ENCODE measurements at regions not wholly inside any gene's neighbourhood (a gene's known extent, or its start where the extent isn't known, plus 50 kb on each side); places are given as distances from the start of the nearest gene placed in this dataset.
"Not testable (repeated sequence)": the region's sequence is repeated elsewhere in the genome, so short reads cannot be mapped to it uniquely, and the experiment has no call there.

GRCh38 chr14:66225337-66225736 is 260.8 kb upstream of the CCDC196 start:
- DNase-seq (ENCODE audit: extremely low spot score, insufficient read length, low read depth): no peak
- FAIRE-seq: no peak

- DNase-seq (ENCODE audit: extremely low spot score, insufficient read length, low read depth) (no peak), FAIRE-seq (no peak)
Observed at GRCh38 chr14:66228267-66228970, 257.8 kb upstream of the CCDC196 start.

GRCh38 chr14:66231820-66232219 is 254.4 kb upstream of the CCDC196 start:
- no peak for DNase-seq (ENCODE audit: extremely low spot score, insufficient read length, low read depth)
- no peak for FAIRE-seq

GRCh38 chr14:66233591-66233990 is 252.6 kb upstream of the CCDC196 start:
- DNase-seq (ENCODE audit: extremely low spot score, insufficient read length, low read depth) (no peak), FAIRE-seq (no peak)

DNA sequence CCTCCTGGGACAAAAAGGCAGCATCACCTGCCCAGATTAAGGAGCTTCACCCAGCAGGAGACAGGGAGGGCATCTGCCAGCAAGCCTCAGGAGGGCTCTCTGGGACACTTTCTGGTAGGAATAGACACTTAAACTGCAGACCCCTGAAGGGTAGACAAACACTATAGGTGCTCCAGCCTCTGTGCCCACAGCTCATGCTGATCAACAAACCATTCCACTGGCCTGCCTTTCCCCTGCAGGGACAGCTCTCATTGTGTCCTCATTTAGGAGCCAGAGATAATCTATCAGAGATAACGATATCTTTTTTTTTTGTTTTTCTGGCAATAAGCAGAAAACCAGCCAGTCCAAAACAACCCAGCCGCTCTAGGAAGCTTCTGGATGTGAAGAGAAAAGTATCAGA is 251.8 kb upstream of the CCDC196 start:
- DNase-seq (ENCODE audit: extremely low spot score, insufficient read length, low read depth) (no peak), FAIRE-seq (no peak)

DNA sequence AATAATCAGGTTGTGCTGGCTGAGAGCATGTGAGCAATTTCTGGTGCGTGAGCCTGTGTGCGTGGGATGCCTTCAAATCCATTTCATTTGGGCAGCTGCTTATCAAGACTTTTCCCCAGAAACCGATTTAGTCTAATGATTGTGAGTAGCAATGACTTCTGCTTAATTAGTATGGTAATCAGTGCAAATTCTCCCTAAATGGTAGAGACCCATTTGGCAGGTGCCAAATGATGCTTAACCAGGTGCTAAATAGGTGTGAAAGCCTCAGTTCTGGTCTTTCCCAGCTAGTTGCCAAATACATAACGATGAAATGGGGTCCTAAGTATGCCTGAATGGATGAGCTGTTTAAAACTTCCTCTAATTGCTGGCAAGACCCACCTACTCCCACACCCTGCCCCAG is 248.4 kb upstream of the CCDC196 start:
- DNase-seq (ENCODE audit: extremely low spot score, insufficient read length, low read depth): no peak
- FAIRE-seq: no peak

- FAIRE-seq (no peak), DNase-seq (ENCODE audit: extremely low spot score, insufficient read length, low read depth) (no peak)
Observed at GRCh38 chr14:66238969-66239368, 247.2 kb upstream of the CCDC196 start.

DNA sequence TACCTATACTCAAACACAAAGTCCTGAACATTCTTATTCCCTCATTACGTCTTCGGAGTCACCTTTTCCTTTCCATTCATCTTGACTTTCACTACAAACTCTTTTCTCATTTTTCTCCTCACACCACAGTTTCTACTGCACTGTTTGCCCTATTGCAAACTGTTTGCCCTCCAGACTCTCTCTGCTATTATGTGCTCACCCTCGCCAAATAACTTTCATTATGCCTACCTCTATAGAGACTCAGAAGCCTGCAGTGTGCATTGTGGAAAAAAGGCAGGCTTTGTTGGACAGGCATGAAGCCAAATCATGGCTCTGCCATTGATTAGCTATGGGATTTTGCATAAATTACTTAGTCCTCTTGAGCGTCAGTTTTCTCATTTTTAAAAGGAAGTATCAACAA is 246.6 kb upstream of the CCDC196 start:
- FAIRE-seq (no peak), DNase-seq (ENCODE audit: extremely low spot score, insufficient read length, low read depth) (no peak)

DNA sequence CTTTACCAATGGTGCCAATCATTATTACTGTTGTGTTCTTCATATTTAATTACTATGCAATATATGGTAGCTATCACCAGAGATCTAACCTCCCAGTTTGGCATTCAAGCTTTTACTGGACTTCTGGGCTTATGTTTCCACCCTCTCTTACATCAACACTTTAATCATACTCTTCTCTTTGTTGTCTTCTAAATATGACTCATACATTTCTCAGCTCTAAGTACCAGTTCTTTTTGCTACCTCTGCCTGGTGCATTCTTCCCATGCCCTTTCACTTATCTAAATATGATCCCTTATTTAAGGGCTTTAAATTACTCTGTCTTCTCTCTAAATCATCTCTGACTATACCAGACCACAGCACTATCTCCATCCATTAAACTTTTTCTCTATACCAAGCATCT is 246.1 kb upstream of the CCDC196 start:
- no peak for DNase-seq (ENCODE audit: extremely low spot score, insufficient read length, low read depth)
- no peak for FAIRE-seq

DNA sequence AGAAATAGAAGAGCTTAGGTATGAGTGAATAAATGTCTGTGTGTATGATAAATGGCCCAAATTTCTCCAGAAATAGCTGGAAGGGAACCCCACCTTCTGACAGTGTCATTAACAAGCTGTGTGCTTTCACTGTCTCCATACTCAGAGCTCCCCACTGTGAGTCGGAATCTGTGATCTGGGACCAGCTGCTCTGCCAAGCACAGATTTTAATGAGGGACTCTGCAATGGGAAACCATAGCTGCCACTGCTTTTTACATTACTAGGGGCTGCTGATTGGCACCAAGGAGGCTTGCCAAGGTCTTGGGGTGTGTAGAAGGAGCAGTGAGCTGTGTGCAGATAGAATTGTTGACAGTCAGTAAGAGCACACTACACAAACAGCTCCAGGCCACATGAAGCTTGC is 244.2 kb upstream of the CCDC196 start:
- FAIRE-seq: no peak
- no peak for DNase-seq (ENCODE audit: extremely low spot score, insufficient read length, low read depth)

- DNase-seq (ENCODE audit: extremely low spot score, insufficient read length, low read depth) (no peak), FAIRE-seq (no peak)
Observed at GRCh38 chr14:66244834-66245233, 241.3 kb upstream of the CCDC196 start.

DNA sequence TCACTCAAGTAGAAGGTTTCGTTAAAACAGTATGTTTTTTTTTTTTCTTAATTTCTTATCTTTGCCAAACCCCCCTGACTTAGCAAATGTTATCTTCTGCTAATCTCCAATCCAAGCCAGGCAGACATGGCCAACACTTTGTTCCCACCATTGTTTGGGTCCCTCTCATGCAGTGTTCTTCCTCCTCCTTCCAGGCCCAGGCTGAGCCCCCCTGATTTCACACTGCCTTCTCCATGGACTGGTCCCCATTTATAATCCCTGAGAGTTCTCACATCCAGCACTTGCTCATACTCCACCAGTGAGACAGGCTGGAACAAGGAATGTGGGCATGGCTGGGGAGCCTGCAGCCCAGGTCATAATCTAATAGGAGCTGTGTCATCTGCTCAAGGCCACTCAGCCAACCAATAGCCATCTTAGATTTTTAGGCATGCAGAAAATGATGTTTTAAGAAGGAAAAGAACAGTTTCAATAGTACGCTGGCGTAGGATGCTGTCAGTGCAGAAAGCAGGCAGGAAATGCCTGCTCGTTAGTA is 238.4 kb upstream of the CCDC196 start:
- FAIRE-seq: no peak
- DNase-seq (ENCODE audit: extremely low spot score, insufficient read length, low read depth): no peak

GRCh38 chr14:66248256-66248655 is 237.9 kb upstream of the CCDC196 start:
- DNase-seq (ENCODE audit: extremely low spot score, insufficient read length, low read depth): no peak

GRCh38 chr14:66249544-66249943 is 236.6 kb upstream of the CCDC196 start:
- DNase-seq (ENCODE audit: extremely low spot score, insufficient read length, low read depth) (no peak), FAIRE-seq (no peak)

More at GRCh38 chr14:66248256-66248655, 237.9 kb upstream of the CCDC196 start:
- FAIRE-seq: no peak

DNA sequence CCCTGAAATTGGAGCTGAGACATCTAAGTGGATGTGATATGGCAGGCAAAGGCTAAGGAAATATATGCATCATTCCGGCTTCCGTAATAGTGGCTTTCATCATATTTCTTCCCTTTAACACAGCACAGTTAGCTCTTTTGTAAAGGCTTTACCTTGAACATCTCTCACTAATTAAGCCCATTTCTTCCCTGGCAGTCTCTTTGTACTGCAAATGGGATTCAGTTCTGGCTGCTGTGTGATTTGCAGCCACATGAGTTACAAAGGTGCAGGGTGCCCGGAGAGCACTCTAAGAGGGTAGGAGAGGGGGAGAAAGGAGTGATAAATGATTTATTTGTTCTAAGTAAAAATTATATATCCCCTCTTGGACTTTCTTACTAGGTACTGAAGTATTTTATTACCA is 232.1 kb upstream of the CCDC196 start:
- no peak for FAIRE-seq
- no peak for DNase-seq (ENCODE audit: extremely low spot score, insufficient read length, low read depth)

DNA sequence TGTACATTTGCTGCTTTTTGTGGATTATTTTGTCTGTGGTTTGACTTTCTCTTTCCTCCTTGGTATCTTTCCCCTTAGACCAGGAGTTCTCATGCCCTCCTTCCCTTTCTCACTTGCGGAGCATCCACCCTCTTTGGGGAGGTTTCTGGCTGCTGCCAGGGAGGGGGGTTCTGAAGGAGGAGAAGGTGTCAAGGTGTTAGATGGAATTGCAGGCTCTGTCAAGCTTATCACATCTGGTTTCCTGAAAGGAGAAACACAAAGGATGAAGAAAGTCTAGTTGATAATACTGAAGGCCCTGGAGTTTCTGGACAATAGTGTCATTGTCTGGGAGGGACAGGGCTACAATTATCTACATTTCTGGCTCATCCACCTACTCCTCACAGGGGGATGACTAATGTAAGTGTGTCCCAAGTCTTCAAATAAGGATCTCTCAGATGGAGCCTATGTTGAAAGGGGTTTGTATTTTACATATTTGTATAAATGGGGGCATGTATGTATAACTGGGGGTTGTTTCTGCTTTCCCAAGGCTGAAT is 217.3 kb upstream of the CCDC196 start:
- FAIRE-seq (no peak), DNase-seq (ENCODE audit: extremely low spot score, insufficient read length, low read depth) (no peak)

DNA sequence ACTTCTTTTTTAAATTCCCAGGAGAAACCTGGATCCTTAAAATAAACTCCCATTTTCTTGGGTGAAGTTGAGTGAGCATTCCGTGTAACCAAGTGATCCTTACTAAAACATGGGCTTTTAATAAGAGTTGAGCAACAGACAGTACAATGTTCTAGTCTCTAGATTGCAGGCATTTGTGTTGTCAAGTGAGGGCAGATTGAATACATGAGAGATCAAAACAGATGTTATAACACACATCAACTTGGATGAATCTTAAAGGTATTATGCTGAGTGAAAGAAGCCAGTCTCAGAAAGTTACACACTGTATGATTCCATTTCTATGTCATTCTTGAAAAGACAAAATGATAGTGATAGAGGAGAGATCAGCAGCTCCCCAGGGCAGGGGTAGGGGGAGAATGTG is 213.9 kb upstream of the CCDC196 start:
- DNase-seq (ENCODE audit: extremely low spot score, insufficient read length, low read depth): no peak
- FAIRE-seq: no peak

DNA sequence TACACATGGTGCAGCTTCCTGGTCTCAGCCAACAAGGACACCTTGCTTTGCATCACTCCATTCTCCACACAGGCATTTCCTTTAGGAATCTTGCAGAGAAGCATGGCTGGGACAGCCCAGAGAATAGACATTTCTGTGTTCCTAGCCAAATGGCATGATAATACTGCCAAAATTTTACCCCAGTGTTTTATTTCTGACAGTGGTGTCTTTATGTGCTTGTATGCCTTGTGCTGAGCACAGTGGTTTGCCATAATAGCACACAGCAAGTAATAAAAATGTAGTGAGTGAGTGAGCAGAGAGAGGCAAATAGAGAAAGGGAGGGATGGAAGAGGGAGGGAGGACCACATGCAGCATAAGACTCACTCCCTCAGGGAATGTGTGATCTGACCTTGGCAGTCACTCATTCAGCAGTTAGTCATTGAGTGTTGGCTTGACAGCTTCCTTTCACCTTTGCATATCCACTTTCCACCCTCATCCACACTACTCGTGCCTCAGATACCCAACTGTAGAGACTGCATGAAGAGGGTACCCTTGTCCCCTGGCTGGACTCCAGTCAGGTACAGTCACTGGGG is 212.8 kb upstream of the CCDC196 start:
- no peak for FAIRE-seq
- DNase-seq (ENCODE audit: extremely low spot score, insufficient read length, low read depth): no peak

GRCh38 chr14:66278418-66278817 is 207.8 kb upstream of the CCDC196 start:
- DNase-seq (ENCODE audit: extremely low spot score, insufficient read length, low read depth); FAIRE-seq: not testable (repeated sequence)

GRCh38 chr14:66281036-66281776 is 205.0 kb upstream of the CCDC196 start:
- no peak for DNase-seq (ENCODE audit: extremely low spot score, insufficient read length, low read depth)
- no peak for FAIRE-seq

GRCh38 chr14:66284346-66284745 is 201.8 kb upstream of the CCDC196 start:
- FAIRE-seq (no peak), DNase-seq (ENCODE audit: extremely low spot score, insufficient read length, low read depth) (no peak)
